ENCODE measurements at regions not wholly inside any gene's neighbourhood (a gene's known extent, or its start where the extent isn't known, plus 50 kb on each side); places are given as distances from the start of the nearest gene placed in this dataset.

- TF ChIP-seq POLR2AphosphoS5 (IDR thresholded peaks at IDR 0.05; ENCODE audit: low read depth, low read length) (no peak), POLR2A (IDR thresholded peaks at IDR 0.05; ENCODE audit: low read depth, low read length) (no peak)
Measured at GRCh38 chr3:75982151-75982550, 196.8 kb upstream of the ZNF717 start.
